ENCODE measurements at regions not wholly inside any gene's neighbourhood (a gene's known extent, or its start where the extent isn't known, plus 50 kb on each side); places are given as distances from the start of the nearest gene placed in this dataset.

DNA sequence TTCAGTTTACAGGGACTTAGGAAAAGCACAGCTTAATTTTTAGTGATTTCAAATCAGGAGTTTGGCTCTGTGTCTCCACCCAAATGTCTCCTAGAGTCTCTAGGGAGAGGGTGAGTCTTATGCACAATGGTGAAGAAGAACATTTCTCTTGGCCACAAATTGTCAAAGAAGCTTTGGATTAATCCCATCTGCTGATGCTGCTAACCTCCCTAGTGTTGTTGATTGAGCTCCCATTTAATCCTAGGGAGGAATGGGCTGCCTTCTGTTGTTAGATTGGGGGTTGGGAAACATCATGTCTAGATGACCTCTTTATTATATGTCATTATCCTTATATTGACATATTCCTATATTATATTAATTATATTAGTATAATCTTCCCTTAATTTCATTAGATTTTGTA is 50.0 kb upstream of the PASD1 start:
- TF ChIP-seq YY1 (IDR thresholded peaks at IDR 0.05; ENCODE audit: insufficient read depth, insufficient read length) (no peak), ZNF274 (IDR thresholded peaks at IDR 0.05; ENCODE audit: low read depth, low read length) (no peak), SUZ12 (IDR thresholded peaks at IDR 0.05; ENCODE audit: extremely low read depth, insufficient read depth, insufficient read length) (no peak)
